CD8-positive, alpha-beta memory T cell (primary cell): ENCODE measurements at regions not wholly inside any gene's neighbourhood (a gene's known extent, or its start where the extent isn't known, plus 50 kb on each side); places are given as distances from the start of the nearest gene placed in this dataset.
A peak's percentile ranks its signal among the peaks of the same experiment; 100 is the strongest.

Experiments used
- CTCF ChIA-PET: fragments of 350-600 bp; sonication (Branson Sonifier 250); formaldehyde crosslinking; loops from one replicate; lab custom pipeline; 2021; ENCODE audit warnings: antibody characterized with exemption; lab: Charles Lee
- POLR2A ChIA-PET: fragments of 350-600 bp; sonication (Branson Sonifier 250); formaldehyde crosslinking; loops from one replicate; lab custom pipeline; 2021; ENCODE audit warnings: antibody characterized with exemption; lab: Charles Lee
- DNase-seq, 5 donors: peaks; one replicate each; pipeline versions ENCODE4 v3.0.0 to v3.0.0-alpha.2; 2020 to 2022; ENCODE audit warnings: mixed read lengths in 1 of 5
- H3K27ac ChIP-seq: one replicate; pipeline ENCODE4 v1.7.0; 2013; ENCODE audit warnings: low read depth, mild to moderate bottlenecking, low read length, moderate library complexity
- H3K27me3 ChIP-seq: 2 replicates; pipeline ENCODE4 v1.7.0; 2013; ENCODE audit warnings: low read length, mild to moderate bottlenecking; ENCODE audit not compliant: insufficient read depth, poor library complexity, severe bottlenecking
- H3K36me3 ChIP-seq: 2 replicates; pipeline ENCODE4 v1.7.0; 2013; ENCODE audit warnings: mild to moderate bottlenecking, low read length, moderate library complexity; ENCODE audit not compliant: insufficient read depth
- H3K4me1 ChIP-seq: 2 replicates; pipeline ENCODE4 v1.7.0; 2013; ENCODE audit warnings: mild to moderate bottlenecking, low read length, moderate library complexity; ENCODE audit not compliant: insufficient read depth
- H3K4me3 ChIP-seq: 2 replicates; pipeline ENCODE4 v1.7.0; 2013; ENCODE audit warnings: mild to moderate bottlenecking, low read length
- H3K9me3 ChIP-seq: 2 replicates; pipeline ENCODE4 v1.7.0; 2013; ENCODE audit warnings: mild to moderate bottlenecking, low read length
- H3K27ac Mint-ChIP-seq, 8 donors: one replicate each; pipeline ENCODE4 v1.8.0; 2020 to 2021; ENCODE audit warnings: mixed read lengths in 8 of 8, mild to moderate bottlenecking in 6 of 8, inconsistent platforms in 3 of 8, moderate library complexity in 3 of 8
- H3K27me3 Mint-ChIP-seq, 2 donors: one replicate each; pipeline ENCODE4 v1.8.0; 2020 to 2021; ENCODE audit warnings: mixed read lengths in 2 of 2, mild to moderate bottlenecking in 1 of 2, moderate library complexity in 1 of 2
- H3K36me3 Mint-ChIP-seq, 3 donors: one replicate each; pipeline ENCODE4 v1.8.0; 2020 to 2021; ENCODE audit warnings: mixed read lengths in 3 of 3, inconsistent platforms in 1 of 3, mild to moderate bottlenecking in 1 of 3
- H3K4me1 Mint-ChIP-seq, 3 donors: one replicate each; pipeline ENCODE4 v1.8.0; 2020 to 2021; ENCODE audit warnings: mixed read lengths in 3 of 3, inconsistent platforms in 1 of 3, mild to moderate bottlenecking in 1 of 3
- H3K4me3 Mint-ChIP-seq, 7 donors: one replicate each; pipeline ENCODE4 v1.8.0; 2020 to 2021; ENCODE audit warnings: mixed read lengths in 7 of 7, mild to moderate bottlenecking in 6 of 7, moderate library complexity in 4 of 7, inconsistent platforms in 2 of 7
- H3K9me3 Mint-ChIP-seq, 5 donors: one replicate each; pipeline ENCODE4 v1.8.0; 2020 to 2022; ENCODE audit warnings: mixed read lengths in 5 of 5, mild to moderate bottlenecking in 3 of 5, moderate library complexity in 2 of 5, inconsistent platforms in 1 of 5

- POLR2A ChIA-PET, result no interaction called here
- CTCF ChIA-PET, result no interaction called here
- H3K27ac Mint-ChIP-seq, result no peak overlapping the region
- no peak overlapping the region for H3K4me3 Mint-ChIP-seq
- H3K27me3 Mint-ChIP-seq, result peaks cover 2% of the 10 kb centered on the region in 2 donors
- H3K4me1 Mint-ChIP-seq, result no peaks in the 10 kb centered on the region
- H3K4me3 ChIP-seq, result no peak overlapping the region
- H3K4me1 ChIP-seq, result no peaks in the 10 kb centered on the region
- DNase-seq, result no peak
- H3K27ac ChIP-seq, result no peak overlapping the region
- H3K9me3 ChIP-seq, result no peaks in the 10 kb centered on the region
- no peaks in the 10 kb centered on the region for H3K36me3 ChIP-seq
- no peaks in the 10 kb centered on the region for H3K36me3 Mint-ChIP-seq
- no peaks in the 10 kb centered on the region for H3K27me3 ChIP-seq
- H3K9me3 Mint-ChIP-seq, result no peaks in the 10 kb centered on the region
Measured at GRCh38 chr7:95690367-95690947, 81.9 kb upstream of the DYNC1I1 start.

- H3K9me3 ChIP-seq, result no peaks in the 10 kb centered on the region
- H3K27me3 ChIP-seq, result no peaks in the 10 kb centered on the region
- CTCF ChIA-PET, result no interaction called here
- no peak for DNase-seq
- no peaks in the 10 kb centered on the region for H3K36me3 ChIP-seq
- H3K27ac ChIP-seq, result no peak overlapping the region
- H3K4me3 ChIP-seq, result no peak overlapping the region
- no peak overlapping the region for H3K4me3 Mint-ChIP-seq
- POLR2A ChIA-PET, result no interaction called here
- H3K4me1 ChIP-seq, result no peaks in the 10 kb centered on the region
- H3K36me3 Mint-ChIP-seq, result no peaks in the 10 kb centered on the region
- peaks cover 0 to 2% of the 10 kb centered on the region in 2 donors for H3K27me3 Mint-ChIP-seq
- H3K9me3 Mint-ChIP-seq, result no peaks in the 10 kb centered on the region
- H3K27ac Mint-ChIP-seq, result no peak overlapping the region
- no peaks in the 10 kb centered on the region for H3K4me1 Mint-ChIP-seq
Measured at GRCh38 chr7:95688931-95689495, 83.3 kb upstream of the DYNC1I1 start.

DNA sequence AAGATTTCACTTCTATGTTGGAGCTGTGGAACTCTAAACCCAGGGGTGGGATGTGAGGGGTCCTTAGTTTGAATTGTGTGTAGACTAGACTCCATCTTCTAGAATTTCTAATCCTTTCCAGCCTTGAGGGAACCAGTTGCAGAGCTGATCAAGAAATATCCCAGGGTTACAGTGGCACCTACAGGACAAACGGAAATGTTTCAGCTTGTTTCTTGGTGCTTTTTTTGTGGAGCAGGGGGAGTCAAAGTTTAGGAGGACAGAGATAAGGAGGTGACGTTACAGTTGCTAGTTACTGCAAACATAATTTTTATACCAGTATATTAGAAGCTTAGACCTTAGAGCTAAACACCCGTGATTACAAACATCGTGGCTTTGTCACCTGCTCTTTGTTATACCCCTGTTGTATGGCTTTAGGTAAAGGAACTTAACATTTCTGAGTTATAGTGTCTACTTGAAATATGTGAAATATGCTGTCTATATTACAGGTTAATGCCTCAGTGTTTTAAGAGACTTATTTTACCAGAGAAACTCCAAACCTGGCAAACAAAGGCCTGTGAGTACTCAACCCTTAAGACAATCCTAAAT, 84.5 kb upstream of the DYNC1I1 start:
- H3K27me3 Mint-ChIP-seq, result no peaks in the 10 kb centered on the region
- H3K4me1 ChIP-seq, result no peaks in the 10 kb centered on the region
- H3K27me3 ChIP-seq, result no peaks in the 10 kb centered on the region
- no peaks in the 10 kb centered on the region for H3K36me3 Mint-ChIP-seq
- no peak for DNase-seq
- no peak overlapping the region for H3K4me3 ChIP-seq
- no peak overlapping the region for H3K27ac Mint-ChIP-seq
- ChIA-PET POLR2A (no interaction called here), CTCF (no interaction called here)
- no peak overlapping the region for H3K27ac ChIP-seq
- H3K4me1 Mint-ChIP-seq, result no peaks in the 10 kb centered on the region
- H3K4me3 Mint-ChIP-seq, result no peak overlapping the region
- H3K36me3 ChIP-seq, result no peaks in the 10 kb centered on the region
- H3K9me3 Mint-ChIP-seq, result no peaks in the 10 kb centered on the region
- no peaks in the 10 kb centered on the region for H3K9me3 ChIP-seq

GRCh38 chr7:95686109-95686508, 86.2 kb upstream of the DYNC1I1 start:
- peak overlapping the region in 1 of 7 donors; percentile 37 for H3K4me3 Mint-ChIP-seq
- Histone ChIP-seq H3K4me1 (no peaks in the 10 kb centered on the region), H3K4me3 (no peak overlapping the region), H3K27me3 (no peaks in the 10 kb centered on the region), H3K36me3 (no peaks in the 10 kb centered on the region), H3K27ac (no peak overlapping the region), H3K9me3 (no peaks in the 10 kb centered on the region)
- ChIA-PET CTCF (no interaction called here), POLR2A (no interaction called here)
- no peak for DNase-seq
- H3K27ac Mint-ChIP-seq, result no peak overlapping the region
- peaks cover 0 to 2% (median 0%) of the 10 kb centered on the region in 5 donors for H3K9me3 Mint-ChIP-seq
- H3K27me3 Mint-ChIP-seq, result no peaks in the 10 kb centered on the region
- no peaks in the 10 kb centered on the region for H3K4me1 Mint-ChIP-seq
- no peaks in the 10 kb centered on the region for H3K36me3 Mint-ChIP-seq

DNA sequence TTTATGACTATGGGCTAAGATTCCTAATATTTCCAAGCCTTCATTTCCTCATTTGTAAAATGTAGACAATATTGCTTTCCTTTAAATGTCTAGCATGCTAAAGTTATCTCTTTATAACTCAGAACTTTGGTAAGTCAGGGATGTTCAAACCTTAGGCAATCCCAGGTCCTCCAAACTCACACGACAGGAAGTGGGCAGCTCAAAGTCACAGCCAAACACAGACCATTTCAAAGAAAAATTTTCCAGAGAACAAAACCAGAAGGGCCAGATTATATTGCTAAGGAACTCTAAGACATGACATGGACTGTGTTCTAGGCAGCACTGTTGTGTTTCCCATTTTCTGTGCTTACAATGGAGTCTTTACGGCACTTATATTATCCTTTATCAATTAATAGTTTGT, 87.8 kb upstream of the DYNC1I1 start:
- Mint-ChIP-seq H3K9me3 (peaks cover 0 to 2% (median 0%) of the 10 kb centered on the region in 5 donors), H3K27ac (no peak overlapping the region), H3K27me3 (no peaks in the 10 kb centered on the region), H3K4me3 (no peak overlapping the region), H3K36me3 (no peaks in the 10 kb centered on the region), H3K4me1 (no peaks in the 10 kb centered on the region)
- no peaks in the 10 kb centered on the region for H3K4me1 ChIP-seq
- DNase-seq, result no peak
- no peak overlapping the region for H3K27ac ChIP-seq
- ChIA-PET POLR2A (no interaction called here), CTCF (no interaction called here)
- H3K36me3 ChIP-seq, result no peaks in the 10 kb centered on the region
- no peak overlapping the region for H3K4me3 ChIP-seq
- no peaks in the 10 kb centered on the region for H3K27me3 ChIP-seq
- H3K9me3 ChIP-seq, result no peaks in the 10 kb centered on the region

GRCh38 chr7:95684037-95684436, 87.7 kb upstream of the PDK4 start:
- no peak for DNase-seq
- Mint-ChIP-seq H3K36me3 (no peaks in the 10 kb centered on the region), H3K4me1 (no peaks in the 10 kb centered on the region), H3K4me3 (no peak overlapping the region), H3K9me3 (peaks cover 0 to 2% (median 0%) of the 10 kb centered on the region in 5 donors), H3K27ac (no peak overlapping the region), H3K27me3 (no peaks in the 10 kb centered on the region)
- no peak overlapping the region for H3K27ac ChIP-seq
- no peaks in the 10 kb centered on the region for H3K36me3 ChIP-seq
- H3K9me3 ChIP-seq, result no peaks in the 10 kb centered on the region
- CTCF ChIA-PET, result no interaction called here
- H3K4me1 ChIP-seq, result no peaks in the 10 kb centered on the region
- H3K27me3 ChIP-seq, result no peaks in the 10 kb centered on the region
- POLR2A ChIA-PET, result no interaction called here
- no peak overlapping the region for H3K4me3 ChIP-seq

DNA sequence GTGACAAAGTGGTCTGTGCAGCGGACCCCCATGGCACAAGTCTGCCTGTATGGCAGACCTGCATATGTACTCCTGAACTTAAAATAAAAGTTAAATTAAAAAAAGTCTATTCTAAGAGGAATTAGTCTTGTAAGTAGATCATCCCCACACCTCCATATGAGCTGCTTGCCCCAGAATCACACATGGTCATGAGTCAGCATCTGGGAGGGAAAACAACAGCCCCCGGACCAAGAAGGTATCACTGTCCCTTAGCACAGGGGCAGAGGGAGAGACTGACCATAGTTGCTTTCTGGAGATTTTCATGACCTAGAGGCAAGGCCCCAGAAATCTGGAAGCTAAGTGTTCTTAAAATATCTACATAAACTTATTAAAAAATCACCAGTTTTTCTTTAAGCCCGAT, 86.6 kb upstream of the PDK4 start:
- Histone ChIP-seq H3K27ac (no peak overlapping the region), H3K9me3 (no peaks in the 10 kb centered on the region), H3K27me3 (no peaks in the 10 kb centered on the region), H3K36me3 (no peaks in the 10 kb centered on the region), H3K4me1 (no peaks in the 10 kb centered on the region), H3K4me3 (no peak overlapping the region)
- CTCF ChIA-PET, result no interaction called here
- H3K4me1 Mint-ChIP-seq, result no peaks in the 10 kb centered on the region
- H3K27me3 Mint-ChIP-seq, result no peaks in the 10 kb centered on the region
- peaks cover 0 to 3% (median 0%) of the 10 kb centered on the region in 5 donors for H3K9me3 Mint-ChIP-seq
- H3K36me3 Mint-ChIP-seq, result no peaks in the 10 kb centered on the region
- H3K27ac Mint-ChIP-seq, result no peak overlapping the region
- POLR2A ChIA-PET, result no interaction called here
- H3K4me3 Mint-ChIP-seq, result no peak overlapping the region
- no peak for DNase-seq

GRCh38 chr7:95676691-95677090, 80.4 kb upstream of the PDK4 start:
- ChIA-PET POLR2A (no interaction called here), CTCF (no interaction called here)
- peaks cover 0 to 1% of the 10 kb centered on the region in 2 donors for H3K27me3 Mint-ChIP-seq

More at GRCh38 chr7:95676691-95677090, 80.4 kb upstream of the PDK4 start:
- no peak overlapping the region for H3K4me3 ChIP-seq
- H3K9me3 ChIP-seq, result no peaks in the 10 kb centered on the region
- Mint-ChIP-seq H3K4me1 (no peaks in the 10 kb centered on the region), H3K36me3 (no peaks in the 10 kb centered on the region), H3K4me3 (no peak overlapping the region), H3K9me3 (peaks cover 0 to 4% (median 0%) of the 10 kb centered on the region in 5 donors), H3K27ac (no peak overlapping the region)
- no peaks in the 10 kb centered on the region for H3K27me3 ChIP-seq
- H3K27ac ChIP-seq, result no peak overlapping the region
- no peaks in the 10 kb centered on the region for H3K36me3 ChIP-seq
- no peak for DNase-seq
- H3K4me1 ChIP-seq, result no peaks in the 10 kb centered on the region
